ENCODE measurements at regions not wholly inside any gene's neighbourhood (a gene's known extent, or its start where the extent isn't known, plus 50 kb on each side); places are given as distances from the start of the nearest gene placed in this dataset.

- no peak for DNase-seq (ENCODE audit: low spot score)
Measured at GRCh38 chr18:72601481-72601880, 57.3 kb upstream of the CBLN2 start.

All from hematopoietic multipotent progenitor cell treated with erythropoietin and hydrocortisone succinate and interleukin-3 and kit ligand, for 15 days (in vitro differentiated cells).